HG03442 (cell line): ENCODE measurements at regions not wholly inside any gene's neighbourhood (a gene's known extent, or its start where the extent isn't known, plus 50 kb on each side); places are given as distances from the start of the nearest gene placed in this dataset.
"Not testable (repeated sequence)": the region's sequence is repeated elsewhere in the genome, so short reads cannot be mapped to it uniquely, and the experiment has no call there.

Experiments used
- ATAC-seq: cut with Tn5 transposase; IDR thresholded peaks from one replicate; pipeline ENCODE4 v1.9.1; 2021; ENCODE audit warnings: mild to moderate bottlenecking, moderate library complexity; ENCODE audit not compliant: unreplicated experiment

DNA sequence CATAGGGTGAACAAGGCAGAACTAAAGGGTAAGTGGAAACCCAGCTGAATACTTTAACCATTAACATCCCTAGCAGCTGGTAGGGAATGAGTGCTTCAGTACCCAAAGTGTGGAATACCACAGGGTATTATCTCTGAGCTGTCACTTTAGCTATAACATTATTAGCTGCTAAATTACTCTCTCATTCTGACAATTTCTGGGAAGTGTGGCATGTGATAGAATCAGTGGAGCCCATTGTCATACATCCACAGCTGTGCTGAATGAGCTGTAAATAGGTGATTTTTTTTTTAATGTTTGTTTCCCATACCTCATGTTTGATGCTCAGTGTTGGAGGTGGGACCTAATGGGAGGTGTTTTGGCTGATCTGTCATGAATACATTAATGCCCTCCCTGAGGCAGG, 894.3 kb downstream of the DIPK2A start:
- no peak for ATAC-seq

DNA sequence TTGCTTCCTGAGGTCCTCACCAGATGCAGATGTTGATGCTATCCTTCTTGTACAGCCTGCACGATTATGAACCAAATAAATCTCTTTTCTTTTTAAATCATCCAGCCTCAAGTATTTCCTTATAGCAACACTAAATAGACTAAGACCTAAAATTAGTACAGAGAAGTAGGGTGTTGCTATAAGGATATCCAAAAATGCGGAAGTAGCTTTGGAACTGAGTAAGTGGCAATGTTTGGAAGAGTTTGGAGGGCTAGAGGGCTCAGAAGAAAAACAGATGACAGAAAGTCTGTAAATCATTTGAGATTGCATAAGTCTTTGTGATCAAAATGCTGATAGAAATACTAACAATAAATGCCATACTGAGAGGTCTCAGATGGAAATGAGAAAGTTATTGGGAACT, 894.9 kb downstream of the DIPK2A start:
- ATAC-seq, result no peak

DNA sequence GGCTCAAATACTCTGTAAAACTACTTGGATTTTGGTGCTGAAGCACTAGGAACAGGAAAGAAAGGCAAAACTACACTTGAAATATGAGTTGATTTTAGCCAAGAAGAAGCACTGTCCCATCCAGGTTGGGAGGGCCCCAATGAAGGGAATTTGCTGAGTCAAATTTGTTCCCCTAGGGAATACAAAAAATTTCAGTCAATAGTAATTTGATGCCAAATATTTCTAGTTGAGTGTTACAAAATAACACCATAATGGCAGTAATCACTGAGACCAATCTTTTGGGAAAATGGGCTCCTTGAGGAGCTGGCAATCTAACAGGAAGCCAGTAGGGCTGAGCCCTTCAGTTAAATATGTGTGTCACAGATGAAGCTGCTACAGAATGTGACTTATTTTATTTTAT, 896.9 kb downstream of the DIPK2A start:
- no peak for ATAC-seq

DNA sequence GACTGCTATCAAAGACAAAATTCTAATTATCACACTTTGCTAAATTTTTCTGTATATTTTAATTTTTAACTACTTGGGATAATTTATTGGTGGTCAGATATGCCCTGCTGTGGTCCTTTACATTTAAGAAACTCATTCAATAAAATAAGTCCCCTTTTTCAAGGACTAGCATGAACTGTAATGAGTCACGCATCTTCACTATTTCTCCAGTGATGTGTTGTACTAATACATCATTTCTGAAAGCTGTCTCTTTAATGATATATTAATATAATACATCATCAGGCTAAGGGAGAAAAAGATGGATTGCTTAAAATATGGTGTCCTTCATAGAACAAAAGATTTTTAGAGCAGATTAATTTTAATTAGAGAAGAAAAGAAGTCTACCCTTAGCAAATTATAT, 901.4 kb downstream of the DIPK2A start:
- no peak for ATAC-seq

DNA sequence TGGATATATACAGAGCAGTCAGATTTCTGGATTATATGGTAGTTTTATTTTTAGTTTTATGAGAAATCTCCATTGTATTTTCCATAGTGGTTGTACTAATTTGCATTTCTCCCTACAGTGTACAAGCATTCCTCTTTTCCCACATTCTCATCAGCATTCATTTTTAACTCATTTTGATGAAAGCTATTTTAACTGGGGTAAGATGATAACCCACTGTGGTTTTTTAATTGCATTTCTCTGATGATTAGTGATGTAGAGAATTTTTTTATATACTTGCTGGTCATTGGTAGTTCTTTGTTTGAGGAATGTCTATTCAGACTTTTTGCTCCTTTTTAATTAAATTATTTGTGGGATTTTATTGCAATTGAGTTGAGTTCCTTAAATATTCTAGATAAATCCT, 903.6 kb downstream of the DIPK2A start:
- no peak for ATAC-seq

DNA sequence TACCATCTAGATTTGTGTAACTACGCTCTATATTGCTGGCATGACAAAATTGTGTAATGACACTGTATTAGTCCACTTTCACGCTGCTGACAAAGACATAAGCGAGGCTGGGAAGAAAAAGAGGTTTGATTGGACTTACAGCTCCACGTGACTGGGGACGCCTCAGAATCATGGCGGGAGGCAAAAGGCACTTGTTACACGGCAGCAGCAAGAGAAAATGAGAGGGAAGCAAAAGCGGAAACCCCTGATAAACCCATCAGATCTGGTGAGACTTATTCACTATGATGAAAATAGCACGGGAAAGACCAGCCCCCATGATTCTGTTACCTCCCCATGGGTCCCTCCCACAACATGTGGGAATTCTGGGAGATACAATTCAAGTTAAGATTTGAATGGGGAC, 905.7 kb downstream of the DIPK2A start:
- no peak for ATAC-seq

DNA sequence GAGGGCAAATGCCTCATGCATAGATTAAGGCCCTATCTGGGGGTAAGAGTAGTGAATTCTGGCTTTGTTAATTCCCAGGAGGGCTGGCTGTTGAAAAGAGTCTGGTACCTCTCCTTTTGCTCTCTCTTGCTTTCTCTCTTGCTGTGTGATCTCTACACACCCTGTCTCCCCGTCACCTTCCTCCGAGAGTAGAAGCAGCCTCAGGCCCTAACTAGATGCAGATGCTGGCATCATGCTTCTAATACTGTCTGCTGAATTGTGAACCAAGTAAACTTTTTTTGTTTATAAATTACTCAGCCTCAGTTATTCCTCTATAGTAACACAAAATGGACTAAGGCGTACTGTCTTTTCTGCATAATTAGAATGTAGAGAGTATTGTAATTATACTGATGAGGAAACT, 908.1 kb downstream of the DIPK2A start:
- ATAC-seq, result no peak

DNA sequence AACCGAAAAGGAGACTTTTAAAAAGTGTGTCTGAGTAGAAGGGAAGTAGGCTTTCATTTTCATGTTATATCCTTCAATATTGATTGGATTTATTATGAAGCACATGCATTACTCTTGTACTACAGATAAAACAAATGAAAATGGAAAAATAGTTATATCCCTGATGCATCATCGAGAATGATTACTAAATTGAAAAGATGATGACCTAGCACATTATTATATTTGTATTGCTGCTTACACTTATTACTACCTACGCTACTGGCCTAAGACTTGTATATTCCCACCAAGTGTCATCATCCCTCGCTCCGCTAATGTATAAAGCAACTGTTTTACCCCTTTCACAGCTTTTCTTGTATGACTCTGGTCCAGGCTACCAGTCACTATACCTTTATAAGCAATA, 922.4 kb downstream of the DIPK2A start:
- no peak for ATAC-seq

DNA sequence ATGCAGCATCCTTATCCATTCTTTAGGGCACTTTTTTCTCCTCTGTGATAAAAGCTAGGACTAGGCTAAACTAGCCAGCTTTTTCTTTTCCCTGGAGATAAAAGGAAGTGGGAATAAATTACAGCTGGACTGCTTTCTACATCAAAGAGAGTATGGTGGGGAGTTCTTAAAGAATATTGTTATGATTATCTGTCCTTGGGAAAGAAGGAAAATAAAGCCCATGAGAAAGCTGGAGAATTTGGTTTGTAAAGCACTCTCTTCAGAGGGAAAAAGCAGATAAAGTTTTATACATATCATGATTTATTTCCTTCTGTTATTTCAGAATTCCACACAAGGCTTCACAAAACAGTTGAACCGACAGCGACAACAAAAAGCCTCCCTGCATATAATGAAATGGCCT, 923.0 kb downstream of the DIPK2A start:
- ATAC-seq, result no peak

DNA sequence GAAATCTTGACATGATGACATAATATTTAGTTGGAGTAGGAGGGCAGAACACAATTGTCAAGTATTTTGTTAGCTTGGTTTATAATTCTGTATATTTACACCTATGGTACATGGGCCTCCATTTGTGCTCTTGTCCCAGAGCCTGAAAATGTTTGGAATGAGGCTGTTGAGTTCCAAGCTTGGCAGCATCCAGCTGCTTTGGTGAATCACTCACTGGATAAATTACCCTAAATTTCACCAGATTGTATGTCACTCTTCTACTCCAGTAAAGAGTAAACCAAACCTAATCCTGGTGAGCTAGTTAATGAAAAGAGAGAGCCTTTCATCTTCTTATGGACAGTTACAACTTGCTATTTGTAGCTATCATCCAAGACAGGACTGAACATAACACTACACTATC, 928.7 kb downstream of the DIPK2A start:
- ATAC-seq, result no peak

DNA sequence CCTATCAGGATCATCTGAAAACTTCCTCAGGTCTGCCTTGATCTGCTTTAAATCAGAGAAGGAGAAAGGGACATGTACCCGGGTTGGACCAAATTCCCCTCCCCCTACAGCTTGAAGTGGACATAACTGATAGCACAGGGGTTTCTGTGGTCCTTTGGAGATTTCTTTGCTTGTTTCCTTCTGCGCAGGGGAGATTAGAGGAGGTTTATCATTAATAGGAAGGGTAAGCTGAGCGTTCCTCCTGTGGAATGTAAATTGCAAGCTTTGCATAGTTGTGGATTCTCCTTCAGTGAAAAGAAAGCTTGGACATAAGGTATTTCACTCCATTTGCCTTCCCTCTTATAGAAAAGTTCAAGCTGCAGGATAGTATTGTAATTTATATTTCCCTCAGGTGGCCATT, 936.0 kb downstream of the DIPK2A start:
- ATAC-seq, result not testable (repeated sequence)

DNA sequence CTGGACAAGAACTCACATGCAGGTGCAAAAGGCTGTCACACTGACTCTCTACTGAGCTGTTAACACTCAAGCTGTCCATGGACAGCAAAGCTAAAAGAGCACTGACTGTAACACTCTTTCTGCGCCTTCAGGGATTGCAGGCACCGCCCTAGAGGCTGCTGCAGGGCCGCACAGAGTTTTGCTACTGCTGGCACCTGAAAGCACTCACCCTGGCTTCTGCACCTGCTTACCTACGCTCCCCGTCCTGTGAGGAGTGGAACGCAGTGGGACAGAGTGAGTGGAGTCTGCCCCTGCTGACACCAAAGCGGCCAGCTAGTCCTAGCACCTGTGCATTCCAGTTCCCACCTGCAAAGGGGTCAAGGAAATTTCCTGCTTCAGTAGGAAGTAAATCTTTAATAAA, 941.3 kb downstream of the DIPK2A start:
- no peak for ATAC-seq

DNA sequence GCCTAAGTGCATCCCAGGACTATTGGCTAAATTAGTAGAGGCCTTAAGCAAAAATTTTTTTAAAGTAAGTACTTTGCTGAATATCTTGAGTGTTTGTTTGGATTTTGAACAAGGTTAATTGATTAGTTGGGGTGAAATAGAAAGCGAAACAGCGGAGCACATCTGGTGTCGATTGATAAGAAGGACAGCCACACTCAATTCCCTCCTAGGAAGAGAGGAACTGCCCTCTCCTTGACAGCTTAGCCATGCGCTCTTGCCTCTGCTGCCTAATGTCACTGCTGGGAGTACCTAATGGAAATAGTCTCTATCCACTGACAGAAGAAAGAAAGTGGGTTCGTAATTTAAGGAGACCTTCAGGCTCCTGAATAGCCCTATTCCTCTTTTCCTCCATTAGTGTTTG, 943.6 kb downstream of the DIPK2A start:
- ATAC-seq, result no peak

DNA sequence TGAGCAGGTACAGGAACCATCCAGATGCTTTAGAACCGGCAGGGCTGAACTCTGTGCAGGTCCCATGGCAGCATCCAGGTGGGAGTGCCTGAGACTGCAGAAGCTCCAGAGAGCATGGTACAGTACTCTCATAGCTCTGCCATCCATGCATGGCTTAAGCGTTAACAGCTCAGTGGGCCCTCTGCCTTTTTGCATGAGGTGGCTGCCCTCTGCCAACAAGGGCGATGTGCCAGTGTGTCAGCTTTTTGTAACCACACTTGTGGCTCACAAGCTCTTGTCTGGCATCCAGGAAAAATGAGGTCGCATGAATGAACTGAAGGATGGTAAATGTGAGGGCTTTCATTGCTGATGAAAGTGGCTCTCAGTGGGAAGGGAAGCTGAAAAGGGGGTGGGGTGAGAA, 950.1 kb downstream of the DIPK2A start:
- ATAC-seq, result no peak

DNA sequence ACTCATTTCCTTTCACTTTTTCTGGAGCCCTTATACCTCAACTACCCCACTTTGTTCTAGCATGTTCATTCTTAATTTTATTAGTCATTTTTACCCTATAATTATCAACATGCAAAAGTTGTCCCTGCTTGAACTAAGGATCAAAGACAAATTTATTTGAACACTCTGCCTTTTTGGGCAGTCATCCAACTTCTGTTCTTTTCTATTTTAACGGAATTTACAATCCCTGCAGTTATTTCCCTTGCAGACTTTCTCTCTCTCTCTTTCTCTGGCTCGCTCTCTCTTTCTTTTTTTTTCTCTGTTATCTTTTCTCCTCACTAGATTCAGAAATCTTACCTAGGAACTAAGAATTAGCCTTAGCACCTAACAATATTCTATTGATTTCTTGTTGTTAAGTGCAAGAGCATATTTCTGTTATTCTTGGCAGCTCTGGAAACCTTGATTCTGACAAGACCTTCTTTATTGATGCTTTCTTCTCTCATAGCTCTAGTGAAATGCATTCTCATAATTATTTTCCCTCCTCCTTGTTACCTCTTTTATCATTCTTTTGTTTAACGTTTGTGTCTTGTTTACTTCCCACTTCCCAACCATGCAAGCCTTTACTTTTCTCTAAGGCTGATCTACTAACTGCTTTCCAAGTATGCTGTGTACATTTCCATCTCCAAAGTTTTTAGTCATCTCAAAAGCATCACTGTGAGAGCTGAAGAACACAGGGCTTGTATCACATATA, 951.6 kb downstream of the DIPK2A start:
- ATAC-seq, result no peak

DNA sequence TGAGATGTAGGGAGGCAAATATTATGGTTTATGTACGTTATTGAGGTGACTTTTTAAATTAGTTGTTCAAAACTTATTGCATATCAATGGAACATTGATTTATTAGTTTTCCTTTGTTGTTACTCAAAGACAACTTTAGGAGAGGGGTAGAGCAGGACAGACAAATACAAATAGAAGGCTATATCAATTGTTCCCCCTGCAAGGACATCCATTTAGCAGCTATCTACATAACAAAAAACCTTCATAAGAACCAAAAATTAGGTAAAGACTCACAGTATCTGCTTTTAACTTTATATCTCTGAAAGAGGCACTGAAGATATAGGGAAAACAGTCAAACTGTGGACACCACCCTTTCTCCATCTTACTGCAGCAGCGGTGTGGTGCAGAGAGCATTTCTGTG, 958.8 kb downstream of the DIPK2A start:
- no peak for ATAC-seq

DNA sequence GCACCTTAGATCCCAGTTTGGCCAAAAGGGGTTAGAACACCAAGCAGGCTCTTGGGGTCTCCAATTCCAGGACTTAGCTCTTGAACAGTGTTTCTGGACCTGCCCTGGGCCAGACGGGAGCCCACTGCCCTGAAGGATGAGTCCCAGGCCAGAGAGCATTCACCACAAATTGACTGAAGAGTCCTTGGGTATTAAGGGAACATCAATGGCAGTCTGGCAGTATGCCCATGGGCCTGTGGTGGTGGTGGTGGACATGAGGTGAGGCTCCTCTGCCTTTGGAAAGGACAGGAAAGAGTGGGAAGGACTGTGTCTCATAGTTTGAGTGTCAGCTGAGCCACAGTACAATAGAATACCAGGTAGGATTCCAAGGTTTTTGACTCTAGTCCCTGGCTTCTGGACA, 960.0 kb downstream of the DIPK2A start:
- no peak for ATAC-seq

DNA sequence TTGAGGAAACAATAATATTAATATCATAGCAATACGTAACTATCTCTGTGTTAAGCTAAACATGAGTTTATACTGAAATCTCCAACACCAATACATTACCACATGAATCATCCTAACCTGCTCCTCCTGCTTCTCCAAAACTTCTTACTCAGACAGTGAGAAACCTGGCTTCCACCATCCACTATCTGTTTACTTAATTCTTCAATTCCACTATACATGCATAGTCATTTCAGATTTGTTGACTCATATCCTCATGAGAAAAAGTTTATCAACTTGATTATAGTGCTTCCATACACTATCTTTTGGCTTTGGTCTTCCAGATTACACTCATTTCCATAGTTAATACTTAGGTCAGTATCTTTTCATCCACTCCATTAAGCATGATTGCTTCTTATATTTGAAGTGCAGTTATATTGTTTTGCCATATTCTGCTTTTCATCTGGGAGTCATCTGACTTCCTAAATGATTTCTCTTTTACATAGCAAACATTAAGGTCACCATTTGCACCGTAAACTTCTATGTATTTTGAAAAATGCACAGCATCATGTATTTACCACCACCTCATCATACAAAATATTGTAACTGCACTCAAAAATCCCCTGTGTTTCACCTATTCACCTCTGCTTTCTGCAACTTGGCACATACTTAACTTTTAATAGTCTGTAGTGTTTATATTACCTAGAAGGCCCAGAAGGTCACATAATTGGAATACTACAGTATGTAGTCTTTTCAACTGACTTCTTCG, 970.6 kb downstream of the DIPK2A start:
- ATAC-seq, result no peak

DNA sequence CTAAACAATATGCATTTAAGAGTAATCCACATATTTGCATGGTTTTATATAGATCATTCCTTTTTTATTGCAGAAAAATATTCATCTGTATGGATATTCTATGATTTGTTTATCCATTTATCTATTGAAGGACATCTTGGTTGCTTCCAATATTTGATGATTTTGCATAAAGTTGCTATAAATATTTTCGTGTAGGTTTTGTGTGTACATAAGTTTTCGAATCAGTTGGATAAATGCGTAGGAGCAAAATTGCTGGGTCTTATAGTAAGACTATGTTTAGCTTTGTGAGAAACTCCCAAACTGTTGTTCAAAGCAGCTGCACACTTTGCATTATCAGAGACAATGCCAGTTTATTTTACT, 971.2 kb downstream of the DIPK2A start:
- no peak for ATAC-seq

DNA sequence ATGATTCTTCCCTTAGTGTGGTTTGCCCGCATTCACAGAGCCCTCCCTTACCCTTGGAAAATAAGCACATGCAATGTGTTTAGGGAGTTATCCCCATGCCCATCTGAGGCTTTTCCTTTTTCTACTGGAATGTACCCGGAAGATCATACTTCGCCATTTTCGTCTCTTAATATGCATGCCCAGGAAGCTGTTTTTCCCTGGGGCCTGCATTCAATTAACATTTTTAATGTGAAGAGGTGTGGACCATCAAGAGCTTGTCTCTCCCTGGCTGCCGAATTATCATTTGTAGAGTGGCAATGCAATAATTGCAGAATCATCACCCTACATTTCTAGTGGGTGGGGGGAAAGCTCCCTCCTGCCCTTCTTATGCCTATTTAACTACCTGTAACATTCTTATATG, 976.3 kb downstream of the DIPK2A start:
- ATAC-seq, result no peak

DNA sequence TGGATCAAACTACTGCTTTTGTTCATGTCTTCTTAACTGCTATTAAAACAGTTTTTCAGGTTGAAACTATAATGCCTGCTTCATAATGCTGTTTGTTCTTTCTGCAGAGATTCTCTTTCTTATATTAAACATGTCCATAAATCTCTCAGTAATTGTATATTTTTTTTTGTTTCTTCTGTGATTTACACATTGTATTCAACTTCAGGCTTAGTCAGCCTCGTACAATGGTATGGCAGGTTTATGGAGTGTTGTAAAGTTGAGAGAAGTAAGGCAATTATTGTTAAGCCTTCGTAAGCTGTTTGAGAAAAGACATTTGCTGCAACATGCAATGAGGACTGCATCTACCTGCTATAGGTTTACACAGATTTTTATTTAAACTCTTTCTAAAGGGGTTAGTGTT, 977.1 kb downstream of the DIPK2A start:
- ATAC-seq, result no peak

DNA sequence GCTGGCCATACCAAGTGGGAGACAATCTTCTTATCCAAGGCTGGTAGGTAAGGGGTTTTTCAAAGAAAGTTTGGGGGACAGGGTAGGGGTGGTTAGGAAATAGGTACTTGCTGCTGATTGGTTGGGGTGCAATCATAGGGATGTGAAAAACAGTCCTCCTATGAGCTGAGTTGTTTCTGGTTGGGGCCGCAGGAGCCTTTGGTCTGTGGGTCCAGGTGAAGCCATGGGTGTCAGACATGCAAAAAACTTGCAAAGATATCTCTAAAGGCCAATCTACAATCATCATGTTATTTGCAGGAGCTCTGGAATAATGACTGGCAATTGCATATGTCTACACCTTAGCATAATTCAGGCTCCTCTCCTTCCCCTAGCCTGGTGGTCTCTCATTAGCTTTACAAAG, 982.3 kb downstream of the DIPK2A start:
- ATAC-seq, result no peak
